HG03025 (cell line): ENCODE measurements at regions not wholly inside any gene's neighbourhood (a gene's known extent, or its start where the extent isn't known, plus 50 kb on each side); places are given as distances from the start of the nearest gene placed in this dataset.

Source experiments
- ATAC-seq: cut with Tn5 transposase; IDR thresholded peaks from one replicate; pipeline ENCODE4 v1.9.1; 2021; ENCODE audit warnings: mild to moderate bottlenecking, moderate library complexity; ENCODE audit not compliant: unreplicated experiment, low FRiP score

- ATAC-seq, result no peak
Measured at GRCh38 chr12:17818931-17819330, 271.1 kb downstream of the RERGL start.

- no peak for ATAC-seq
Measured at GRCh38 chr12:17810399-17810798, 279.6 kb downstream of the RERGL start.

- no peak for ATAC-seq
Measured at GRCh38 chr12:17809206-17809605, 280.8 kb downstream of the RERGL start.

- no peak for ATAC-seq
Measured at GRCh38 chr12:17802657-17803641, 287.0 kb downstream of the RERGL start.

- no peak for ATAC-seq
Measured at GRCh38 chr12:17793854-17794253, 296.1 kb downstream of the RERGL start.

- no peak for ATAC-seq
Measured at GRCh38 chr12:17778242-17778641, 311.8 kb downstream of the RERGL start.

GRCh38 chr12:17763366-17763765 is 326.6 kb downstream of the RERGL start:
- ATAC-seq, result no peak

- ATAC-seq, result no peak
Measured at GRCh38 chr12:17759982-17760381, 330.0 kb downstream of the RERGL start.
